GM18519 (cell line): ENCODE measurements at regions not wholly inside any gene's neighbourhood (a gene's known extent, or its start where the extent isn't known, plus 50 kb on each side); places are given as distances from the start of the nearest gene placed in this dataset.
"Not testable (repeated sequence)": the region's sequence is repeated elsewhere in the genome, so short reads cannot be mapped to it uniquely, and the experiment has no call there.

Experiments used
- ATAC-seq: cut with Tn5 transposase; IDR thresholded peaks from one replicate; pipeline ENCODE4 v1.9.1; 2021; ENCODE audit warnings: mild to moderate bottlenecking, moderate library complexity; ENCODE audit not compliant: unreplicated experiment, low FRiP score

GRCh38 chr21:32099812-32100416, 178.9 kb downstream of the MIS18A start:
- no peak for ATAC-seq

- ATAC-seq = no peak
Observed at GRCh38 chr21:32096411-32096810, 182.4 kb downstream of the MIS18A start.

GRCh38 chr21:32094804-32095203, 184.0 kb downstream of the MIS18A start:
- no peak for ATAC-seq

- no peak for ATAC-seq
Observed at GRCh38 chr21:32093646-32094462, 185.0 kb downstream of the MIS18A start.

- ATAC-seq = no peak
Observed at GRCh38 chr21:32090956-32091355, 187.9 kb downstream of the MIS18A start.

- no peak for ATAC-seq
Observed at GRCh38 chr21:32089766-32090165, 189.1 kb downstream of the MIS18A start.

- no peak for ATAC-seq
Observed at GRCh38 chr21:32088471-32088870, 190.4 kb downstream of the MIS18A start.

GRCh38 chr21:32087447-32087846, 191.4 kb downstream of the MIS18A start:
- ATAC-seq = no peak

- no peak for ATAC-seq
Observed at GRCh38 chr21:32083197-32083596, 195.7 kb downstream of the MIS18A start.

- ATAC-seq = no peak
Observed at GRCh38 chr21:32082466-32082865, 196.4 kb downstream of the MIS18A start.

- no peak for ATAC-seq
Observed at GRCh38 chr21:32073593-32073992, 200.8 kb downstream of the HUNK start.

- ATAC-seq = no peak
Observed at GRCh38 chr21:32073190-32073589, 200.4 kb downstream of the HUNK start.

- not testable (repeated sequence) for ATAC-seq
Observed at GRCh38 chr21:32071620-32072019, 198.8 kb downstream of the HUNK start.

- ATAC-seq = no peak
Observed at GRCh38 chr21:32070676-32071330, 198.0 kb downstream of the HUNK start.

GRCh38 chr21:32070126-32070525, 197.3 kb downstream of the HUNK start:
- no peak for ATAC-seq

- no peak for ATAC-seq
Observed at GRCh38 chr21:32065654-32066053, 192.8 kb downstream of the HUNK start.

GRCh38 chr21:32064281-32064910, 191.6 kb downstream of the HUNK start:
- no peak for ATAC-seq

GRCh38 chr21:32062591-32063227, 189.9 kb downstream of the HUNK start:
- no peak for ATAC-seq

GRCh38 chr21:32061729-32062128, 188.9 kb downstream of the HUNK start:
- ATAC-seq = no peak

GRCh38 chr21:32056791-32057190, 184.0 kb downstream of the HUNK start:
- no peak for ATAC-seq

- ATAC-seq = no peak
Observed at GRCh38 chr21:32055305-32055704, 182.5 kb downstream of the HUNK start.
